ENCODE measurements at regions not wholly inside any gene's neighbourhood (a gene's known extent, or its start where the extent isn't known, plus 50 kb on each side); places are given as distances from the start of the nearest gene placed in this dataset.

DNA sequence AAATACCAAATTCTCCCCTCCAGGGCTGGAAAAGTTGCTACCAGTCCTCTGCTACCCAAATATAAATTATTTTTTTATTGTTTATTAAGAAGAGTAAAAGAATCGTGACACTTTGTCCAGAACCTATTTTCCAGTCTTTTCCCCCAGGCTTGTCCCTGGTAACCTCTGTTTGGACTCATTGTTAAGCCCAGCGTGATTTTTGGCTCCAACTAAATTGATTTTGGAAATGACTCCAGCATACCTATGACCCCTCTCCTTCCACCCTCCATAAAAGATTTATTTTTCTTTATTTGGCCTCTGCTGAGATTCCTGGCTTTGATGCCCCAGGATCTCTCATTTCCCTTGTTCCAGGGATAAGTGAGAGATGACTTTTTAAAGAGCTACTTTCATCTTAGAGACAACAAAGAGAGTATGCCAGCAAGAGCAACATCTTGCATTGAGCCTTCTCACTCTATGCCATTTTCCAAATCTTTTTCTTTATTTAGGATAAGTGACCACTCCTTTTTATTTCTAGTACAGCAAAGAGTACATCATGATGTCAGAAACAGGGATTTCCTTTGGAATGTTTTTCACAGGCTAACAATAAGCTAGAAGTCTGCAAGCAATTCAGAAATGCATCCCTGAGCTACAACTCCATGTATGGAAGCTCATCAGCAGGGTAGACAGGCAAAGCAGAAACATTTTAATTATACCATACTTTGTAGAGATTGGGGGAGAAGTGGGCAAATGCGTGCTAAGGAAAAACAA, 75.8 kb downstream of the DAD1 start:
- no peak for DNase-seq

DNA sequence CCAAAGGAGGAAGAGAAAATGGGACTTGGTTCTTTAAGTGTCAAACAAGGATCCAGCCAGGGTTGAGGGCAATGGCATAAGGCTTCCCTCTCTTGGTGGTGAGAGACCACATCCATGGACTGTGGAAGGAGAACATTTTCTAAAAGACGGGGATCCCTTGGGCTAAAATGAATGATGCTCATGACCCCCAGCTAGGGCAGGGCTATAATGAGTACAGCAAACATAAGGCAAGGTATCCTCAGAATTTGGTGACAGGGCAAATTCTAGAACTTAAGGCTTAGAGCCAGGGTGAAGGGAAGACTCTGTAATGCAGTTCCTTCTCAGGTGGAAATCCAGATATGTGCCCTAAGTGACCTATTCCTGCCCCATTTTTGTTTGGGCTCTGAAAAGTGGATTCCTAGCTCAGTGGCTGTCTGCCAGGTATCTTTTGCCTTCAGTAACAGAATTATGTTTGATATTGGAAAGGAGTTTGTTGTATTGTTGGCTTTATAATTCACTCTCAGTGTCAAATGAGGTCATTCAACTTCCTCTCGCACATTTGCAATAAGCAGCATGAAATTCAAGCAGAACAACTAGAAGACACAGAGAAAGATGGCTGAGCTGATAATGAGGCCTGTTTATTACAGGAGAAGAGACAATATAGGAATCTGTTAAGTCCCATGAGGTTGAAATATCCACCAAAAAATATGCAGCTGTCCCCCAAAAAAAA, 76.8 kb downstream of the DAD1 start:
- no peak for DNase-seq

DNA sequence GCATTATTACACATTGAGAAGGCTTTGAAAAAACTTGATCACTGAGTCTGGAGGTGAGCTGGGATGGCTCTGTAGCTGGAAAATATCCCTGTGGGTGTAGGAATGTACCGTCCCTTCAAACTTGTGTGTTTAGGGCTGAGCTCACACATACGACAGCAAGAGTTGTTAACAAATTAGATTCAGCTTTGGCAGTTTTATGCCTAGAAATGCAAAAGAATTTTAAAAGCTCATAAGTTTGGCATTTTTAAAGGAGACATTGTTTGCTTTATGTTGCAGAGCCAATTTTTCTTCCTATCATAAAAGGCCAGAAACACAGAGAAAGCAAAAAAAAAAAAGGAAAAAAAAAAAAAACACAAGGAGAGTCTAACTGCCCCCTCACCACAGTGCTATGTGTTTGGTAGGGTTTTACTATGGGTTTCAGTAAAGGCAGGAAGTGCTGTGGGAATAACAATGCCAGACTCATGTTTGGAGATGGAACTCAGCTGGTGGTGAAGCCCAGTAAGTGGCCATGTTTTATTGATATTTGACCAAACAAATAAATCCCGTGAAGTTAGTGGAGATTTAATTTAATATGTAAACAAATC, 78.4 kb downstream of the DAD1 start:
- no peak for DNase-seq

DNA sequence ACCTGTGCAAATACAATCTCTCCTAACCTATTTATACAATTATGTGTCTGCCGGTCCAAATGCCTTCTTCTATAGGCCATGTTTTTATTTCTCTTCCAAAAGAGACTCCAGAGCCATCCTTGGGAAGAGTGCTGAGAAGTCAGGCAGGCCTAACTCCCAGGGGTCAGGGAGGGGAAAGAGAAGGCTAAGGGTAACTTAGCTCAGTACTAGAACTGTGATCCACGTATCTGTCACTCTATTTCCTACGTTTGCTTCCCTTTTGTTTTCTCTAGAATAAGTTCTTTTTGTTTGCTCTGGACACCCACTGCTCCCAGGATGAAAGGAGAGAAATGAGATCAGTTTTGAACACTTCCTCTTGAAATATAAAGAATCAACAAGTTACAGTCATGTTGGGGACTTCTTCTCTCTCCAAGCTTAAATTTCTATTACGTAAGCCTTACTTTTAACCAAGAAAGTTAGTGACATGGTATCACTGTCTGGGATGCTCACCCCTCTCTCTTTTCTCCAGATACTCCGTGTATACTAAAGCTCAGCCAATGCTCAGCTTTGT, 79.2 kb downstream of the DAD1 start:
- no peak for DNase-seq

DNA sequence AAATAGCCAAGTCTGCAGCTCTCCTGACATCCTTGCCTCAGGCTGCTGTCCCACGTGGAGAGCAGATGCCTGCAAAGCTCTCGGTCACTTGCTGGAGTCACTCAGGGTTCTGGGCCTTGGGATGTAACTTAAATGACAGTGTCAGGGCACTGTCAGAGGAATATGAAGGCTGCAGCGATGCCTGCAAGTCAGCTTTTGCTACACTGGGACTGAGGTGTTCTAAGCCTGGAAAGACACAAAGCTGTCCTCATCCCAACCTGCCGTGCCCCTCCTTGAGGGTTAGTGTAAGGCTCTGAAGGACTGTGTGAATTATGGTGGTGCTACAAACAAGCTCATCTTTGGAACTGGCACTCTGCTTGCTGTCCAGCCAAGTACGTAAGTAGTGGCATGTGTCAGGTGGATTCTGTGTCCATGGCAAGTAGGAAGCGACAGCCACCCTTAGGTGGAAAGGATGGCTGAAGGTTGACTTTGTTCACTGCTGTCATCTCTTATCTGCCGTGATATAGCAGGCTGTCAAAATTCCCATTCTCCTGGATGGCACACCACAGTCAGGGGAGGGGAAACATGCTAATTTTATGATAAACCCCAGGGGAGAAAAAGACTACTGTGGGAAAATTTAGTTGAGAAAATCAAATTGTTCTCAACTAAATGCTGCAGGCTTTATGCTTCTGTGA, 79.9 kb downstream of the DAD1 start:
- no peak for DNase-seq

DNA sequence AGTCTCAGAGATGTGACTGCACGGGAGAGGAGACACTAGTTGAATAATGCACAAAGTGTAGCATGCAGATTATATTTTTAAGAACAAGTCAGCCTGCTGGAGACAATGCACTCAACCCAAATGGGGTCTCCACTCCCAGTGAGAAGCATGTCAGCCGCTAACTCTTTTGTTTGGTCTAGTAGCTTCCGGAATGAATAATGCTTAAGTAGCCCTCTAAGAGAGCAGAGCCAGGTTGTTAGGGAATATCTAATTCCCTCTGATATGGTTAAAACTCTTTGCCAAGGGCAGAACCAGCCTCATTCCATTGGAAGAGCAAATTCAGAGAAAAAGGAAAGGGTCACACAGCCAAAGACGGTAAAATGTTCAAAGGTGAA, 80.4 kb downstream of the DAD1 start:
- no peak for DNase-seq

DNA sequence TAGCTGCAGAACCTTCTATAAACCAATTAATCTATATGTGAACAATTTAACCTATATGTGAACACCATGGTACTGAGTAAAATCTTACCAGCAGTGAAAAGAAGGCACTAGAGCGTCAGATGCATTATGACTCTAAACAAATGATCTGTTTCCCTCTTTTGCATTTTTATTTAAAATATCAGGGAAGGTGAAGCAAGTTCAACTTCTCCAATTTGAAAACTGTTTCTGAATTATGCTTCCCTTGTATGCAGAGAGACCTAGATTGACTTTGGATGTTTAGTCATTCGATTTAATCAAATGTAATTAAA, 80.9 kb downstream of the DAD1 start:
- no peak for DNase-seq

DNA sequence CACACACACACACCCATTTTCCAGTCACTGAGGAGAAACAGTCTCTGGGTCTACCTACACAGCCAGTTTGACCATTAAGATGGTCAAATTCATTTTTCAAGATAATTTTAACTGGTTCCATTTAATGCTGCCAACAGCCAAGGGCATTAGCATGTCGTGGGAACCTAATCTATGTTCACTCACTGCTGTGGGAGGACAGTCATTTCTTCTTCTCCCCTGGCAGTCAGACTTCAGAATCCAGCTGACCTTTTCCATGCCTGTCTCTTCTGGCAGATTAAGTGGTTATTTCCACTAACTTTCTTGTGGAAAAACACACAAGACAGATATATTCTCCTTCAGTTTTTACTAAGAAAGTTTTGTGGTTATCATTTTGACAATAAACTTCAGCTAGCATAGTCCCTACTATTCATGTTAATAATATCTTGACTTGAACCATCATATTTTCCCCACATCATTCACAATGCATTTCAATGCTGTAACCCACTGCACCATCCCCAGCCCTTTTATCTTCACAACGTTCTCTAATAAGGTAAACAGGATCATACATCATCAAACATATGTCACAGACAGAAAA, 82.2 kb downstream of the DAD1 start:
- peak in 1 of 2 experiments; percentile 56 for DNase-seq

DNA sequence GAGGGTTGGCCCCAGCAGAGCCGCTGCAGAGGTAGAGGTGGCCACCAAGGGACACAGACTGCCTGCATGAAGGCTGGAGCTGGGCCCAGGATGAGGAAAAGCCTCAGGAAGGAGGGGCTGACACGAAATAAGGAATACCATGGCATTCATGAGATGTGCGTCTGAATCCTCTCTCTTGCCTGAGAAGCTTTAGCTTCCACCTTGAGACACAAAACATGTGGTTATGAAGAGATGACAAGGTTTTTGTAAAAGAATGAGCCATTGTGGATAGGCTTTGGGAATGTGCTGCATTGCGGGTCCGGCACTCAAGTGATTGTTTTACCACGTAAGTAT, 82.7 kb downstream of the DAD1 start:
- no peak for DNase-seq

DNA sequence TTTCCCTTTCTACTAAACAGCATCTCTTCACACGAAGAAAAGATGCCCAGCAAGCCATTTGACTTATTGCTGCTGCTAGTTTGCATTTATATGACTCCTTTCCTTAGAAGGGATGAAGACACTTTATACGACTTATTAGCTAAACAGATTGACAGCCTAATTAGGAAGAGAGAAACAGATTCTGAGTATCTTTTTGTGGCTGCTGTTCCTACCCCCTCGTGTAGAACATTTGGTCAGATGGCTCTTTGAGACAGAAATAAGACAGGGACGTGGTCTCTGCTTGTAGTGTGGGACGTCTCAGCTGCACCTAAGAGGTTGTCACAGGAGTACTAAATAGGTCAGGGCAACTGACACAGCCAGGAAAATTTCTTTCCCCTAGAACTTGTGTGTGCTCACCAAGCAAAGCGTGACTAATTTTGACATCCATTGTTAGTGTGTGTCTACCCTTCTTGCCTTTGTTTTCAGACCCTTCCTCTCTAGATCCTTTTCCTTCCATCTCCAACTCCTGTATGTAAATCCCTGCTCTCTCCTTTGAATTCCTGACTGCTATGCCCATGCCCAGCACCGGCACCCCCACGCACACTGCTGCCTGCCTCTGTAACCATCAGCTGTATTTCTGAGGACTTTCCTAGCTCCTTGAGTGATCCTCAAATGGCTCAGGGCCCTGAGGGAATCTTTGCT, 83.2 kb downstream of the DAD1 start:
- DNase-seq = peak in 1 of 2 experiments; percentile 54

DNA sequence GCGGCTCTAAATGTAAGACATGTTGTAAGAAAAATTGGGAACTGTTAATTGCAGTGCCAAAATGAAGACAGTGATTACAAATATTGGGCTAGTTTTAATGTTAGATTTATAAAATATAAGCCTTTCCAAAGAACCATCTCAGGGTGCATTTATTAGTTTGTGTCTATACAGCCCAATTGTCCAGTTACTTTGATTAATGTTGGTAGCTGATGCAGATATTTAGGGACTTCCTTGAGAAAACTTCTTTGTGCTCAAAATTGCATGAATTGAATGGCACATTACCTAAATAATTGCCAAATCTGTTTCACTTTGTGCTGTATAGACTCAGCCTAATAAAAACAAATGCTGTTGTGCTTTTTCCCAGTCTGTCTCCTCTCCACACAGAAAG, 83.7 kb downstream of the DAD1 start:
- DNase-seq = no peak

DNA sequence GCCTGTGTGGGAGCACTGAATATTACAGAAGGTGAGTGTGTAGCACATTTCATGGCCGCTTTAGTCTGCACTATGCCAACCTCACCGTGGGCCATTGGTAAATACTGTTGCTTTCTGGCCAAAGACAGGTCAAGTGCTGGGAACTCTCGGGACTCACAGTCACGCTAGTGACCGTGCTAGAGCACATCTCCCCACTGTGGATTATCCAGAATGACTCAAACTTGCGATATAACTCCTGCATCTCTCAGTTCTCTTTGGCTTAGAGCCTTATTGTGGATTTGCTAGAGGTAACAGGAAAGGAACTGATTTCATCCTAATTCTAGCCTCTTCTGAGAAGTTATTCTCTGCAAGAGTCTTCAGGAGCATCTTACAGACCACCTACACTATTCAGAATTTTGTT, 86.5 kb downstream of the DAD1 start:
- DNase-seq = no peak

DNA sequence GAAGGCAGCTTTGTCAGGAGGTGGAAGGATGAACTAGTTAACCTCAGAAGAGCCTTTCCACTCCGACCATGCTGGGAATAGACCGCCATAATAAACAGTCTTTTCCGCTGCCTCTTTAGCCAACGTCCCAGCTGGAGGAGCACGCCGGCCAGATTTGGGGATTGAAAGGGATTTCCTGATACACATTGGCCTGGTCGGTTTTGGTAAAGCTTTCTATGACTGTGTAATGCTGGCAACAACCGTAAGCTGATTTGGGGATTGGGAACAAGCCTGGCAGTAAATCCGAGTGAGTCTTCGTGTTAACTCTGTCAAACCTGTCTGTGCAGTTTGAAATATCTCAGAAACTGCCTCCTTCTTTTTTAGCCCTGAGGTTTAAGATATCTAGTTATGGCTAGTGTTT, 87.0 kb downstream of the DAD1 start:
- DNase-seq = no peak

DNA sequence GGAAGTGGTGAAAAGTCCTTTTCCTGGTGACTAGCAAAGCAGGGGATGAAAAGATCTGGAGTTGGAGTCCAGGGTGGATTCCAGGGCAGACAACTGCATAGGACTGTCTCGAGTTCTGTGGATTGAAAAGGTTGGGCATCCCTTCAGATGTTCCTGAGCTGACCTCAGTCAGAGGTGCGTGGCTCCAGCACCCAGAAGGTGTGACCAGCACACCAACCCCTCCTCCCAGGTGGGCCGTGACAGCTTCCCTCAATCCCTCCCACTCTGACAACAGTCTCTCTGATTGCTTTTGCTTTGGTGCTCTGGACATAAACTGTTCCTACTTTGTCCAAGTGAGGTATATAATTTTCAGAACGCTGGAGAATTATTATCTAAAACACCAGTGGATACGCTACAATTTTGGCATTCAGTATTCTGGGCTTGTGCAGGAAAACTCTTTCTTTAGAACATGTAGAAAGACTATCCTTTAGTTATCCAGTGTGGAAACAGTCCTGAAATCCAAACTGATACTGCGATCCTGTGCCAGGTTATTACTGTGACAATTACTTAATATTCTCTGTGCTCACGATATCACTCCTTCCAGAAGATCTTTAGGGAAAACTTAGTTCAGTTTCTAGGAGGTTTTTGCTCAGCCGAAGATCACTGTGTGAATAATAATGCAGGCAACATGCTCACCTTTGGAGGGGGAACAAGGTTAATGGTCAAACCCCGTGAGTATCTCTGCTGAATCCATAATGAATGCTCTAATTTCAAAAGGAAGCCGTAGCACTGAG, 87.9 kb downstream of the DAD1 start:
- DNase-seq = peak in 1 of 2 experiments; percentile 41

DNA sequence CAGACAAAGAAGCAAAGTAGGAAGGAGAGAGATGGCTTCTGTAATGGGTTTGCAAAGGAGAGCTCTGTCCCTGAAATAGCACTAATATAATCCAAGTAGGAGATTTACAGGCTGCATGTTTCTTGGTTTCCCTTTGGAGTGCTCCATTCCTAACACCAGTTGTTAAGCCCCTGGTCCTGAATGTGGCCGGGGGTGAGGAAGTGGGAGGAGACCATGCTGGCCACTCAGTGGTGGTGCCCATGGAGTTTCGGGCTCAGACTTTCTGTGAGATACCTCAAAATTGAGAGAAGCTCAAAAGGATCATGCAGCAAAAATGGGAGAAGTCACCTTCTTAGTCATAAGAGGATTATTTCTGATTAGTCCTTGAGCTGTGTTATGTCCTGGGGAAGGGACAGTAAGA, 88.5 kb downstream of the DAD1 start:
- DNase-seq = no peak

DNA sequence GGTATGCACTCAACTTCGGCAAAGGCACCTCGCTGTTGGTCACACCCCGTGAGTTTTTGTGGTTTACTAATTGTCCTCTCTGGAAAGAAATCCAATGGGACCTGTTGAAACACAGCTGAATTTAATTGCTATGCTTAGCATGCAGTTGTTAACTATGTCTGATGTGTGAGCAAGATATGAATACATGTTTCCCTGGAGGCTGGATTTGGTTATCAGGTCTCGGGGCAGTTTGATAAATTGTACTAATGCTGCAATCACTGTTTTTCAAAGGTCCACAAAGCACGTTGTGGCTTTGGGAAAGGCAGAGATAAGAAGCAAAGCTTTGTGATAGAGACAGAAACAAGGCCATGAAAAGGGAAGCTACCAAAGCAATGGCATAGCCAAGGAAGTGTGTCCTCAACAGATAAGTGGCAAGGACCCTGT, 91.3 kb downstream of the DAD1 start:
- DNase-seq = no peak

DNA sequence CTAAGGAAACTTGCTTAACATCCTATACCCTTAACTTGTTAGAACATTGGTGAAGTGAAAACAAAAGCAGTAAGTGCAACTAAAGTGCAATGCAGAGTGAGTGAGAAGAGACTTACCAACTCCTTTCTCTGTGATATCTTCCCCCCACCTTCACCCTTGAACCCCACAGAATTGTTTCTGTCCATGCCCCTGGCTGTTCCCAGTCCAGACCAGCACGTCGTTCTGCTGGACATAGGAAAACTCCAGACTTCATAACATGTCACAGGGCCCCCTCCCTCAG, 91.9 kb downstream of the DAD1 start:
- no peak for DNase-seq

DNA sequence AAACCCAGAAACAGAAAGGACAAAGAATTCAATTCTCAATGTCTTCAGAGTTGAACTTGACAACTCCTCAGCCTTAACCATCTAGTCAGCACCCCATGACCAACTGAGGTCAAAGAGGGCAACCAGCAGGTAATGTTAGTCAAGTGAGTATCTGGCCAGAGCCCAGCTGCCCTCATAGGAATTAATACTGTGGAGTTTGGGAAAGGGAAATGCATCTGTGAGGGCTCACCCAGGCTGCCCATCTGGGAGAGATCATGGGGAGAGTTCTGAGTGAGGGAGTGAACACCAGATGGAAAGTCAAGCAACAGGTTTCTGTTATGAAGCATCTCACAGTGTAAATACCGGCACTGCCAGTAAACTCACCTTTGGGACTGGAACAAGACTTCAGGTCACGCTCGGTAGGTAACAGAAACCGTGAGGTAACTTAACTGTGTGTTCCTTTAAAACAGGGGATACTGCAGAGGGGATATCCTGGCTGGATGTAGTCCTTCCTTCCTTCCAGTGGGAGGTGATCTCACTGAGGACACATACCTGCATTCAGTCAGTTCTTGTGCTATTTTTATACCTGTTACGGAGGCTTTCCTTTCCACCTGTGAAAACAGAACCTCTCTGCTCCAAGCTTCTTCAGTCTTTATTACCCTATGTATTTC, 94.4 kb downstream of the DAD1 start:
- DNase-seq = no peak

DNA sequence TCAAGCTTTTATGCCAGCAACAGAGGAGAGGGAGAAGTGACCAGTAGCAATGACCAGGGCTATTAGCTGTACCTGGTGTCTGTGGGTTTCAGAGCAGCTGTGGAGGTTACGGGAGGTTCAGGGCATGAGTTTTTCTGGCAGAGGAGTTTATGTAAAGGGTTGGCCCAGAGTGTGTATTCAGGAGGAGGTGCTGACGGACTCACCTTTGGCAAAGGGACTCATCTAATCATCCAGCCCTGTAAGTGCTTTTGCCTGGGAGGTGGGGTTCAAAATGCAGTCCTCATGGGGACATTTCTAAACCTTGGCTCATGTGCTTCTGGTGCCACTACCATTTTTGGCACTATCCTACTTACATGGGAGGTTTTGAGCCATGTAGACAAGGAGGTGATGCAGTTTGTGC, 95.3 kb downstream of the DAD1 start:
- no peak for DNase-seq

DNA sequence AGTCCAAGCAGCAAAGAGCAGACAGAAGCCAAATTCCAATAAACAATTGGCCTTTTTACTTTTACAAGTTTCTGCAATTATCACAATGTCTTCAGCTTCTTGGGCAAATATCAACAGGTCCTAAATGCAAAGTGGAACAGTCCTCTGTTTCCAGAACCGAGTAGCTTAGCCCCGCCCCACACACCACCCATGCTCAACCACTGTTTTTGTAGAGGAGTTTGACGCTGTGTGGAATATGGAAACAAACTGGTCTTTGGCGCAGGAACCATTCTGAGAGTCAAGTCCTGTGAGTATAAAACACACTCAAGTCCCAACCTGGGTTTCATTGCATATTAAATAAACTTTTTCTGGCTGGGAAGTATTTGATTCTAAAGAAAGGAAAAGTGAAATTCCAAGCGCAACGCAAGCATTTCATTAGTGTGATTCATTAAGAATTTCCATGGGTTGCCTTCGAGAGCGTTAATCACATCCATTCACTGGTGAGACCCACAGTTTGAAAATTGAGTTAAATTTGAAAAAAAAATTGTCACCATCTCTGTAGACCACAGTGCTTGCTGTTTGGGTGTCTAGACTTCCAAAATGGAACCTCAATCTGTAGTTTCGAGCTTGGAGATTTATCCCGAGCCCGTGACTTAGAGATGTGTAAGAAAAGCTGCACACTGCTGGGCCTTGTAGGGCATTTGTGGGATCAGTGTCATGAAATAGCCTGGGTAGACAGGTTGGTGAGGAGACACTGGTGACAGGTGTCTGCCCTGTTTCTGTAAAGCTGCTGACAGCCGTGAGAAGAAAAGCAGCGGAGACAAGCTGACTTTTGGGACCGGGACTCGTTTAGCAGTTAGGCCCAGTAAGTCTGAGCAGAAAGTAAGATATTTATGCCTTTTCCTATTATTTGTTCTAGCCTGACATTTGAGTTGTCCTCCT, 96.1 kb downstream of the DAD1 start:
- DNase-seq = no peak

Measured in stimulated activated CD4-positive, alpha-beta T cell treated with anti-CD3 and anti-CD28 coated beads, Interleukin-4, amount 100 ng/mL, for 4 hours (primary cell).